Stomach (tissue), 4 donors: ENCODE measurements at regions not wholly inside any gene's neighbourhood (a gene's known extent, or its start where the extent isn't known, plus 50 kb on each side); places are given as distances from the start of the nearest gene placed in this dataset.

ENCODE experiments used
- CTCF ChIP-seq, 7 experiments: fragments of 450-650 bp in 4 of 7; fragments of 200-600 bp in 3 of 7; sonication (generic) in 3 of 7; IDR thresholded peaks; one replicate each; pipeline ENCODE4 v1.5.1; 2016 to 2019; ENCODE audit warnings: antibody characterized with exemption in 7 of 7, control low read depth in 2 of 7, mild to moderate bottlenecking in 1 of 7
- POLR2A ChIP-seq, 4 donors: fragments of 450-650 bp; IDR thresholded peaks; one replicate each; pipeline ENCODE4 v1.6.1; 2016; ENCODE audit warnings: antibody characterized with exemption in 4 of 4, control low read depth in 2 of 4, mild to moderate bottlenecking in 1 of 4, moderate library complexity in 1 of 4
- POLR2AphosphoS5 ChIP-seq, 3 donors: sonication (generic); formaldehyde crosslinking; IDR thresholded peaks; one replicate each; pipeline ENCODE4 v1.6.1; 2016; ENCODE audit warnings: antibody characterized with exemption in 3 of 3

GRCh38 chr11:22561283-22561682 is 64.3 kb downstream of the FANCF start:
- no peak for TF ChIP-seq CTCF (IDR thresholded peaks at IDR 0.05)
- TF ChIP-seq POLR2AphosphoS5 (IDR thresholded peaks at IDR 0.05), result no peak
- TF ChIP-seq POLR2A (IDR thresholded peaks at IDR 0.05), result no peak
